ENCODE measurements at regions not wholly inside any gene's neighbourhood (a gene's known extent, or its start where the extent isn't known, plus 50 kb on each side); places are given as distances from the start of the nearest gene placed in this dataset.

GRCh38 chr2:62413116-62413663 is 92.8 kb downstream of the TMEM17 start:
- Histone ChIP-seq H3K27me3 (ENCODE audit: control insufficient read depth in 1 of 2, insufficient read depth in 2 of 2, low read length in 2 of 2) (no peaks in the 10 kb centered on the region), H3K36me3 (ENCODE audit: control insufficient read depth in 1 of 2, insufficient read depth in 2 of 2, low read length in 2 of 2) (no peaks in the 10 kb centered on the region), H3K27ac (ENCODE audit: low read depth, low read length) (no peak overlapping the region), H3K4me1 (ENCODE audit: control insufficient read depth in 1 of 2, insufficient read depth in 2 of 2, low read length in 2 of 2) (peaks cover 29 to 36% of the 10 kb centered on the region in 2 donors), H3K9me3 (ENCODE audit: control insufficient read depth in 1 of 2, low read length in 2 of 2) (no peaks in the 10 kb centered on the region), H3K9ac (ENCODE audit: low read depth in 1 of 2, low read length in 2 of 2) (no peak overlapping the region), H3K4me3 (ENCODE audit: low read depth in 1 of 2, low read length in 2 of 2) (no peak overlapping the region)

GRCh38 chr2:62412347-62412742 is 93.7 kb downstream of the TMEM17 start:
- Histone ChIP-seq H3K27me3 (ENCODE audit: control insufficient read depth in 1 of 2, insufficient read depth in 2 of 2, low read length in 2 of 2) (no peaks in the 10 kb centered on the region), H3K9me3 (ENCODE audit: control insufficient read depth in 1 of 2, low read length in 2 of 2) (no peaks in the 10 kb centered on the region), H3K4me3 (ENCODE audit: low read depth in 1 of 2, low read length in 2 of 2) (no peak overlapping the region), H3K36me3 (ENCODE audit: control insufficient read depth in 1 of 2, insufficient read depth in 2 of 2, low read length in 2 of 2) (no peaks in the 10 kb centered on the region), H3K27ac (ENCODE audit: low read depth, low read length) (no peak overlapping the region), H3K4me1 (ENCODE audit: control insufficient read depth in 1 of 2, insufficient read depth in 2 of 2, low read length in 2 of 2) (peaks cover 29 to 36% of the 10 kb centered on the region in 2 donors), H3K9ac (ENCODE audit: low read depth in 1 of 2, low read length in 2 of 2) (no peak overlapping the region)

DNA sequence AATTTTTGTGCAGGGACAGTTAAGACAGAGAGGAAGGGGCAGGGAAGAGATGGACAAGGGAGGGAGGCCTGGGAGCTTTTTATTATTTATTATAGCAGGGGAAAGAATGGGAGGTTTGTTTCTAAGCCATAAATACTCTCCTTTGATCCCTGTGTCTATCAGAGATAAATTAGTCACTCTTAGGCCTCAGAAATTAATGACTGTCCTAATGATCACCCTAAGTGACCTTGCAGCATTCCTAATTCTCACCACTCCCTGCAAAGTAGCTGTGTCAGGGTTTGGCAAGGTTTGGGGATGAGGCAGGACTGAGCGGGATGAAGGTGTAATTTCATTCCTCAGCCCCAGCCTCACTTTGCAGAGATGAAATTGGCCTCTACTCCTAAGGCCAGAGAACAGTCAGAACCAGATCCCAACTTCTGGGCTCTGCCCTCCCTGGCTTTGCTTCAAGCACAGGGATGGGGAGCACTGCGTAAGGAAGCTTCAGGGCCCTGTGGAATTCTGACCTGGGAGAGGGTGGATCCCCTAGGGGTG is 95.0 kb downstream of the TMEM17 start:
- Histone ChIP-seq H3K9ac (ENCODE audit: low read depth in 1 of 2, low read length in 2 of 2) (peak overlapping the region; percentile 23 to 44), H3K36me3 (ENCODE audit: control insufficient read depth in 1 of 2, insufficient read depth in 2 of 2, low read length in 2 of 2) (no peaks in the 10 kb centered on the region), H3K9me3 (ENCODE audit: control insufficient read depth in 1 of 2, low read length in 2 of 2) (no peaks in the 10 kb centered on the region), H3K27ac (ENCODE audit: low read depth, low read length) (no peak overlapping the region), H3K4me3 (ENCODE audit: low read depth in 1 of 2, low read length in 2 of 2) (no peak overlapping the region), H3K27me3 (ENCODE audit: control insufficient read depth in 1 of 2, insufficient read depth in 2 of 2, low read length in 2 of 2) (no peaks in the 10 kb centered on the region), H3K4me1 (ENCODE audit: control insufficient read depth in 1 of 2, insufficient read depth in 2 of 2, low read length in 2 of 2) (peaks cover 34 to 43% of the 10 kb centered on the region in 2 donors)

DNA sequence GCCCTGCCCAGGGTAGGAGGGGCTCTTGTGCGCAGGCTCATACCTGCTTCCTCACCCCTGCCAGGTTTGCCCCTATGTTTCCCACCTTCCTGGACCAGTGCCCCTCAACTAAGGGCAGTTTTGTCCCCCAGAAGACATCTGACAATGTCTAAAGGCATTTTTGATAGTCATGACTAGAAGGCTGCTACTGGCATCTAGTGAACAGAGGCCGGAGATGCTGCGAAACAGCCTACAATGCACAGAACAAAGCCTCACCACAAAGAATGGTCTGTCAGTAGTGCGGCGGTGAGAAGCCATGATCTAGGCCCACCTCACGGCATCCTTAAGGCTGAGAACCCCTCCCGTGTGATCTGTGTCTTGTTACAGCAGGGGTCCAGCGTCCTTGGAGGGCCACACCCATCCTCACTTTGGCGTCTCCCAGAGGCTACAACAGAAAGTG is 96.0 kb downstream of the TMEM17 start:
- peaks cover 28 to 38% of the 10 kb centered on the region in 2 donors for H3K4me1 ChIP-seq (ENCODE audit: control insufficient read depth in 1 of 2, insufficient read depth in 2 of 2, low read length in 2 of 2)
- no peaks in the 10 kb centered on the region for H3K27me3 ChIP-seq (ENCODE audit: control insufficient read depth in 1 of 2, insufficient read depth in 2 of 2, low read length in 2 of 2)
- H3K27ac ChIP-seq (ENCODE audit: low read depth, low read length): no peak overlapping the region
- no peaks in the 10 kb centered on the region for H3K36me3 ChIP-seq (ENCODE audit: control insufficient read depth in 1 of 2, insufficient read depth in 2 of 2, low read length in 2 of 2)
- H3K9me3 ChIP-seq (ENCODE audit: control insufficient read depth in 1 of 2, low read length in 2 of 2): no peaks in the 10 kb centered on the region
- no peak overlapping the region for H3K9ac ChIP-seq (ENCODE audit: low read depth in 1 of 2, low read length in 2 of 2)
- no peak overlapping the region for H3K4me3 ChIP-seq (ENCODE audit: low read depth in 1 of 2, low read length in 2 of 2)

- Histone ChIP-seq H3K9ac (ENCODE audit: low read depth in 1 of 2, low read length in 2 of 2) (no peak overlapping the region), H3K4me3 (ENCODE audit: low read depth in 1 of 2, low read length in 2 of 2) (no peak overlapping the region), H3K27ac (ENCODE audit: low read depth, low read length) (no peak overlapping the region), H3K36me3 (ENCODE audit: control insufficient read depth in 1 of 2, insufficient read depth in 2 of 2, low read length in 2 of 2) (no peaks in the 10 kb centered on the region), H3K4me1 (ENCODE audit: control insufficient read depth in 1 of 2, insufficient read depth in 2 of 2, low read length in 2 of 2) (peaks cover 28 to 36% of the 10 kb centered on the region in 2 donors), H3K27me3 (ENCODE audit: control insufficient read depth in 1 of 2, insufficient read depth in 2 of 2, low read length in 2 of 2) (no peaks in the 10 kb centered on the region), H3K9me3 (ENCODE audit: control insufficient read depth in 1 of 2, low read length in 2 of 2) (no peaks in the 10 kb centered on the region)
Measured at GRCh38 chr2:62409442-62409841, 96.6 kb downstream of the TMEM17 start.

- H3K9ac ChIP-seq (ENCODE audit: low read depth in 1 of 2, low read length in 2 of 2): no peak overlapping the region
- H3K36me3 ChIP-seq (ENCODE audit: control insufficient read depth in 1 of 2, insufficient read depth in 2 of 2, low read length in 2 of 2): no peaks in the 10 kb centered on the region
- H3K4me1 ChIP-seq (ENCODE audit: control insufficient read depth in 1 of 2, insufficient read depth in 2 of 2, low read length in 2 of 2): peaks cover 28 to 36% of the 10 kb centered on the region in 2 donors
Measured at GRCh38 chr2:62408241-62408677, 97.7 kb downstream of the TMEM17 start.

GRCh38 chr2:62407838-62408237 is 98.2 kb downstream of the TMEM17 start:
- no peak overlapping the region for H3K27ac ChIP-seq (ENCODE audit: low read depth, low read length)
- no peak overlapping the region for H3K9ac ChIP-seq (ENCODE audit: low read depth in 1 of 2, low read length in 2 of 2)
- H3K36me3 ChIP-seq (ENCODE audit: control insufficient read depth in 1 of 2, insufficient read depth in 2 of 2, low read length in 2 of 2): no peaks in the 10 kb centered on the region

More at GRCh38 chr2:62408241-62408677, 97.7 kb downstream of the TMEM17 start:
- Histone ChIP-seq H3K4me3 (ENCODE audit: low read depth in 1 of 2, low read length in 2 of 2) (no peak overlapping the region), H3K9me3 (ENCODE audit: control insufficient read depth in 1 of 2, low read length in 2 of 2) (no peaks in the 10 kb centered on the region), H3K27me3 (ENCODE audit: control insufficient read depth in 1 of 2, insufficient read depth in 2 of 2, low read length in 2 of 2) (no peaks in the 10 kb centered on the region), H3K27ac (ENCODE audit: low read depth, low read length) (no peak overlapping the region)

DNA sequence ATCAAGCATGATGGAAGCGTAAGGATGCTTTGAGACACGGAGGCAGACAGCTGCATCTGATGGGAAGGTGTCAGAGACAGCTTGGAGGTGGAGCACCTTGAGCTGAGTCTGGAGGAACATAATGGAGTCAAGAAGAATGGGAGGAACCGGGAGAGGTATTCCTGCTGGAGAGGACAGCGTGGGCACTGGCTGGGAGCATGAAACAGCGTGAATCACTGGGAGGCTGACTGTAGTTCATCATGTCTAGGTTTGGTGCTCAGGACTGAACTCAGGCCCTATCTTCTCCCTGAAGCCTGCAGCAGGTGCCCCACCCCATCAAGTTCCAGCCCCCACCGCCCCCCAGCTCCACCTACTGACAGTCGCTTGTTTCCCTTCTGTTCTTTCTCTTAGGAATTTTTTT is 98.6 kb downstream of the TMEM17 start:
- no peaks in the 10 kb centered on the region for H3K27me3 ChIP-seq (ENCODE audit: control insufficient read depth in 1 of 2, insufficient read depth in 2 of 2, low read length in 2 of 2)
- H3K9me3 ChIP-seq (ENCODE audit: control insufficient read depth in 1 of 2, low read length in 2 of 2): no peaks in the 10 kb centered on the region
- H3K36me3 ChIP-seq (ENCODE audit: control insufficient read depth in 1 of 2, insufficient read depth in 2 of 2, low read length in 2 of 2): no peaks in the 10 kb centered on the region
- no peak overlapping the region for H3K4me3 ChIP-seq (ENCODE audit: low read depth in 1 of 2, low read length in 2 of 2)
- H3K9ac ChIP-seq (ENCODE audit: low read depth in 1 of 2, low read length in 2 of 2): no peak overlapping the region
- peaks cover 28 to 36% of the 10 kb centered on the region in 2 donors for H3K4me1 ChIP-seq (ENCODE audit: control insufficient read depth in 1 of 2, insufficient read depth in 2 of 2, low read length in 2 of 2)
- no peak overlapping the region for H3K27ac ChIP-seq (ENCODE audit: low read depth, low read length)

More at GRCh38 chr2:62407838-62408237, 98.2 kb downstream of the TMEM17 start:
- Histone ChIP-seq H3K4me3 (ENCODE audit: low read depth in 1 of 2, low read length in 2 of 2) (no peak overlapping the region), H3K9me3 (ENCODE audit: control insufficient read depth in 1 of 2, low read length in 2 of 2) (no peaks in the 10 kb centered on the region), H3K27me3 (ENCODE audit: control insufficient read depth in 1 of 2, insufficient read depth in 2 of 2, low read length in 2 of 2) (no peaks in the 10 kb centered on the region), H3K4me1 (ENCODE audit: control insufficient read depth in 1 of 2, insufficient read depth in 2 of 2, low read length in 2 of 2) (peaks cover 28 to 36% of the 10 kb centered on the region in 2 donors)

DNA sequence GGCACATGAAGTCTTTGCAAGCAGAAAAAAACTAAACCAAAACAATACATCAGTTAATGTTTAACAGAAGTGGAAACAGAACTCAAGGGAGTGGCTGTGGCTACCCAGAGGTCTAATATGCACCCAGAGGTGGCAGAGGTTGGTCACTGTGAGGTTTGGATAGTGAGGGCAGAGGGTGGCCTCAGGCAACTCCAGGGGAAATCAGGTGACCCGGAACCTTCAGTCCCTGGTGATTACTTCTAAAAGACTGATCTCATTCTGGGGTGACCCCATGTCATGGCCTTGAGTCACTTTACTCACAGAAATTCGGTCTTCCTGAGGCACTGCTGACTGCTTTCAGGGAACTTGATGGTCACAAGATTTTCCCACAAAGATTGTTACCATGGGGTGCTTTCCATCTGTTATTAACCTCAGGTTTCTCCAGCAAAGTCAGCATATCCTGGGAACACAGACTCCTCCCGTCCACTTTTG is 99.4 kb downstream of the TMEM17 start:
- Histone ChIP-seq H3K9me3 (ENCODE audit: control insufficient read depth in 1 of 2, low read length in 2 of 2) (no peaks in the 10 kb centered on the region), H3K9ac (ENCODE audit: low read depth in 1 of 2, low read length in 2 of 2) (no peak overlapping the region), H3K36me3 (ENCODE audit: control insufficient read depth in 1 of 2, insufficient read depth in 2 of 2, low read length in 2 of 2) (no peaks in the 10 kb centered on the region), H3K27ac (ENCODE audit: low read depth, low read length) (no peak overlapping the region), H3K4me3 (ENCODE audit: low read depth in 1 of 2, low read length in 2 of 2) (no peak overlapping the region), H3K4me1 (ENCODE audit: control insufficient read depth in 1 of 2, insufficient read depth in 2 of 2, low read length in 2 of 2) (peaks cover 24 to 31% of the 10 kb centered on the region in 2 donors), H3K27me3 (ENCODE audit: control insufficient read depth in 1 of 2, insufficient read depth in 2 of 2, low read length in 2 of 2) (no peaks in the 10 kb centered on the region)

DNA sequence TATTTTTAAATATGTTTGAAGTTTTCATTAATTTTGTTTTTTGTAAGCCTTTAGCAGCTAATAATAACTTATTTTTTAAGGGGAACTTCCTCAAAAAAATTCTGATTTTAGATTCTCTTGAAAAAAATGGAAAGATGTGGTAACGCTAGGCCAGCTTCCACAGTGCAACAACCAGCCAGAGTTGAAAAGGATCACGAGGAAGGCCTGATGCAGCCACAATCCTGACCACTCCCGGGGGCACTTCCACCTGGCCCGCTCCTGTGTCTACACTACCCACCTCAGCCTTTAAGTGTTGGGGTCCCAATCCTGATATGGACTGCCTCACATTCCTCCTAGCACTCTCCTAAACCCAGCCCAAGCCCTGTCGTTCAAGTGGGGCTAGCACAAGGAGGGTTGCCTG is 101.1 kb downstream of the TMEM17 start:
- Histone ChIP-seq H3K4me3 (ENCODE audit: low read depth in 1 of 2, low read length in 2 of 2) (no peak overlapping the region), H3K9ac (ENCODE audit: low read depth in 1 of 2, low read length in 2 of 2) (no peak overlapping the region), H3K4me1 (ENCODE audit: control insufficient read depth in 1 of 2, insufficient read depth in 2 of 2, low read length in 2 of 2) (peaks cover 7 to 14% of the 10 kb centered on the region in 2 donors), H3K27ac (ENCODE audit: low read depth, low read length) (no peak overlapping the region), H3K36me3 (ENCODE audit: control insufficient read depth in 1 of 2, insufficient read depth in 2 of 2, low read length in 2 of 2) (no peaks in the 10 kb centered on the region), H3K27me3 (ENCODE audit: control insufficient read depth in 1 of 2, insufficient read depth in 2 of 2, low read length in 2 of 2) (no peaks in the 10 kb centered on the region), H3K9me3 (ENCODE audit: control insufficient read depth in 1 of 2, low read length in 2 of 2) (no peaks in the 10 kb centered on the region)

All from duodenal mucosa (tissue), 2 donors.